MV-4-11 (cell line): ENCODE measurements at regions not wholly inside any gene's neighbourhood (a gene's known extent, or its start where the extent isn't known, plus 50 kb on each side); places are given as distances from the start of the nearest gene placed in this dataset.

Source experiments
- DNase-seq: peaks from one replicate; lab custom pipeline; 2025; lab: John Stamatoyannopoulos, UW

GRCh38 chr14:97866664-97867063, 1069.5 kb downstream of the VRK1 start:
- DNase-seq = no peak

- no peak for DNase-seq
These were observed 1076.1 kb downstream of the VRK1 start for GRCh38 chr14:97873291-97873690.

- DNase-seq = no peak
These were observed 1077.2 kb downstream of the VRK1 start for GRCh38 chr14:97874394-97874793.

- no peak for DNase-seq
These were observed 1081.0 kb downstream of the VRK1 start for GRCh38 chr14:97878206-97878605.

- DNase-seq = no peak
These were observed 1081.5 kb downstream of the VRK1 start for GRCh38 chr14:97878727-97879126.

GRCh38 chr14:97887690-97888089, 1090.5 kb downstream of the VRK1 start:
- no peak for DNase-seq

DNA sequence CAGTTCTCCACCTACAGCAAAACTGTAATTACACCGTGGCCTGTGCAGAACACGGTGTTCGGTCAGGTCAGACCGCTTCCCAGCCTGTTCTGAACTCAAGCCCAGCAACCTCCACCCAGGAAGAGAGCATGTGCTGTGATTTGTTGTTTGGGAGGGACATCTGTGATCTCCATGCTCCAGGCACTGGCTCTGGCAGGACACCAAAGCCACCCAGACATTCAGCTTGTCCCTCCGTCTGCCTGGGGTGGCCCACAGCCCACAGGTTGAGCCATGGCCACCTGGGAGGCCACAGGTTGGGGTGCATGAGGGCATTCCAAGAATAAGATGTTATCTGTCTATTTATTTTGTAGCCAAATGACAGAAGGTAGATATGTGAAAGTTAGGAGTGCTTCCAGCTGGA, 1091.1 kb downstream of the VRK1 start:
- DNase-seq = no peak

- no peak for DNase-seq
These were observed 1094.3 kb downstream of the VRK1 start for GRCh38 chr14:97891515-97891914.

- no peak for DNase-seq
These were observed 1097.4 kb downstream of the VRK1 start for GRCh38 chr14:97894552-97894951.

GRCh38 chr14:97900196-97900854, 1103.1 kb downstream of the VRK1 start:
- DNase-seq = no peak

DNA sequence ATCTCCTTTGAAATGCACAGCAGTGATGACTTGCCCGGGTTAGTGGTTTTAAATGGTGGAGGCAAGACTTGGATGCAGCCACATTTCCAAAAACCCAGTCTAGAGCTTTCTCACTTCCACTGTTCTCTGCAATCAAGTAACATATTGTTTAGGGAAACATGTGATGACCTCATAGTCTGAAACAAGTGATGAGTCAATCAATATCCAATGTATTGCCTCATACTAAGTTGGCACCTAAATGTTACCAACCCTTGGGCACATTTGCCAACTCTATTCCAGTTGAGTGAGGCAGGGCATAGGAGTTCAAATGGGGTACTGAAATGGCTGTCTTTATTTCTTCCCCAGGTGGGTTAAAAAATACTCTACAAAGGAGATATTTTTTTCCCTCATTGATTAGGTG, 1105.4 kb downstream of the VRK1 start:
- no peak for DNase-seq

- DNase-seq = no peak
These were observed 1106.6 kb downstream of the VRK1 start for GRCh38 chr14:97903821-97904220.

- DNase-seq = no peak
These were observed 1115.0 kb downstream of the VRK1 start for GRCh38 chr14:97912217-97912616.

DNA sequence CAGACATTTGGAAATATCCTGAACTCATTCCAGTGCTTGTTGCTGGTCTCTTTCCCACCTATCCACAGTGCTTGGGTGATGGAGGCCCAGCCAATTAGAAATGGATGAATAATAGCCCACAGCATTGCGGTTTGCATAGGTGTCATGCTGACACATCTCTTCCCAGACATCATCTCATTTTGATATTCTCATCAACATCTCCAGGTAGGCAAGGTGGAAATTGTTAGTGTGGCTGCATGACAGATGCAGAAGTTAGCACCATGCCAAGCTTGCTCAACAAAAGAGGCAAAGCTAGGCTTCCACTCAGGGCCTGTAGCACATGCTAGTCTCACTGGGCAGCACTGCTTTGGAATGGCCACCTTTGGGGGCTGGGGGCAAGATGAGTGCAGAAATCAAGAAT, 1118.9 kb downstream of the VRK1 start:
- no peak for DNase-seq

DNA sequence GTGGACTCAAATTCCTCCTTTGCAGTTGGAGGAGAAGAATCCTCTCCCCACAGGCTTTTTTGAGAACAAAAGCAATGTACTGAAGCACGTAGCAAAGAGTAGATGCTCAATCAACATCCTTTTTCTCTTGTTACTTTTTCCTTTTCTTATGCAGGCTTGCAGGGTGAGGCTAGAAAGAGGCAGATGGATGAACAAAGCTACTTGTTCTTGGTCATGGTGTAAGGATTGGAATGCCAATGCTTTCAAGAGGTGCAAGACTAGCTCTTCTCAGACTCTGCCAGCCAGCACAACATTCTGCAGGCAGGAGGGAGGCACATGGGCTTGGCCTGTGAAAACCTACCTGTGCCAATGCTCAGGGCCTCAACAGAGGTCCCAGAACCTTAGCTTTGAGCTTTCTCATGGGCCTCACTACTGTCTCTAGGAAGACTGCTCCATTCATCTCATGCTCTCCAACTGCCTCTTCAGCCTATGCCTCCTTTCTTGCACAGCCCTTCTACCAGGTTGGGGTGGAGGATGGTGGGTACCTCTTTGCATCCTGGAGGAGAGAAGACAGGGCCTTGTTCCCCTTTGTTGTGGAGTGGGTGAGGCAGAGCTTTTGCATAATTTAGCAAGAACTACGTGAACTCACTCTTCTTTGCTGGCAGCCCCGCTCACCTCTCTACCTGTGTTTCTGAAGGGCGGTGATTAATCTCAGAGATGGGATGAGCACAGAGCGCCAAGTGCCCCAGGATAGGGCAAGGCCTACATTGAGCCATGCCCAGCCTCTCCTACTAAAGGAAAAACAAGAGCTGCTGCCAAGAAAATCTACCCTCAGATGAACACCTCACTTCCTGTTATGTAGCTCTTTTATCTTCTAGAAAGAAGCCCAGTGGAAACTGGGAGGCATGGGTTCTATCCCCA, 1119.7 kb downstream of the VRK1 start:
- no peak for DNase-seq

GRCh38 chr14:97920201-97920600, 1123.0 kb downstream of the VRK1 start:
- no peak for DNase-seq

DNA sequence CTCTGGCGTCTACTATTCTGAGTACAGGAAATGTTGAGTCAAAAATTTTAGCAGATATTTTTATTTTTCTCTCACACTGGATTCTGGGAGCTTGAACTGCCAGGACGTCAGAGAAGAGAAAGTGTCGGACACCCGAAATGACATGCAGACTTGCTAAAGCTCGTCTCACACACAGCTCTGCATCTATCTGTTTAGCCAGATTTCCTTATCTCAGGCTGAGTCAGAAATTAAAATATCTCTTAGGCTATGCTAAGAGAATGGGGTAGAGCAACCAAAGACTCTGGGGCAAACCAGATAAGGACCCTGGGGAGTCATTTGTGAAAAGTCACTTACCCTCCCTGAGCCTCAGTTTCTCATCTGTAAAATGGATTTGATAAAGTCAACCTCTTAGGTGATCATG, 1124.1 kb downstream of the VRK1 start:
- no peak for DNase-seq

DNA sequence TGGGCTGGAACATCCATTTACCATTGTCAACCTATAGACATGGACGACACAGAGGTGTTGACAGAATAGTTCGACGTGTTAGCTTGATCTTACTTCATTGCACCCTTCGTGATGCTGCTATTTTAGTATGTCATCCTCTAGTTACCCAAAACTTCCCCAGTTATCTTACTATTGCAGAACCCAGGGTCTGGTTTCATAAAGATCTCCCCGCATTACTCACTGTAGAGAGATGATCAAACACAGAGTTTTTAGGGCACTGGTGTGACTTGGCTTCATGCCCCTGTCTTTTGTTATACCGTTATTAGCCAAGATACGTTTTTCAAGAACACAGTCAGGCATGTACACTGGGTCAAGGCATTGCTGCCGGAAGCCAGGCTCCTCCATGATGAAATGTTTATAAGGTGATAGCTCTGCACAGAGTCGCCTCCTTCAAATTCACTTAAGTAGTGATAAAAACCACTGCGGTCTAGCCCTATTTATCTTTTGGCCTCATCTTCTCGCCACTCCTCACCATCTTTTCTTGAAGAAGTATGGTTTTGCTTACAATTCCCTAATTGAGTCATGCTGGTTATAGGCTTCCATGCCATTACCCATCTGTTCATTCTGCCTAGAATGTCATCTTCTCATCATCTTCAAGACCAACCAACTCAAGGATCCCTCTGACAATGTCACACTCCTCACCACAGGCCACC, 1127.9 kb downstream of the VRK1 start:
- no peak for DNase-seq

- no peak for DNase-seq
These were observed 1133.0 kb downstream of the VRK1 start for GRCh38 chr14:97930166-97930565.

DNA sequence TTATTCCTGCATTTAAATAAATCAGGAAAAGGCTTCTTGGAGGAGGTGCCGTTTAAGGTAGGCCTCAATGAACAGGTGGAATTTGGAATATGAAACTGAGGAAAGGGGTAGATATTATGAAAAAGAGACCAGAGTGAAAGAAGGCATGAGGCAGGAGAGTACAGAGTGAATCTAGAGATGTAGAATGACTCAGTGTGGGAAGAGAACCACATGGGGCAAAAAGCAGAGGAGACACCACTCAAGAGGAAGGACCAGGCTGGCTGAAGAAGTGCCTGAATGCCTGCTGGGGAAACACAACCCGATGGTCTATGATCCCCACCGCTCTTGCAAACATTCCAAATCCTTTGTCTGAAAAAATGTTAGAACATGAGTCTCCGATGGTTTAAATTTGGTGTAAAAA, 1134.1 kb downstream of the VRK1 start:
- DNase-seq = no peak

DNA sequence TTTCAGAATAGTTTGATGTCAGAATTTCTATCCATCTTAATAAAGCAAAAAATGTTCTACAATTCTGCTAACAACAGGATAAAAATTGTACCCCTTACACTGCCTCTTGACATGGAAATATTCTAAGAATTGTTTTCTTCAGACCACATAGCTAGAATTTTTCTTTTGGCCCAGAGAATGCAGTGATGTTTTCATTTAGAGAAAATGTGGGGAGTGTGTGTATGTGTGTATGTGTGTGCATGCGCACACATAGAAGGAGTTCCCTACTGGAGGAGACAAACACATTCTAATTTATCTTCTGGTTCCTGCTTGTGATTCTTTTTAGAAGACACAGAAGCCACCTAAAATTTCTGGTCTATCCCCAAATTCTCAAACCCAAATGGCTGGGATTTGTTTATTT, 1145.7 kb downstream of the VRK1 start:
- DNase-seq = no peak

DNA sequence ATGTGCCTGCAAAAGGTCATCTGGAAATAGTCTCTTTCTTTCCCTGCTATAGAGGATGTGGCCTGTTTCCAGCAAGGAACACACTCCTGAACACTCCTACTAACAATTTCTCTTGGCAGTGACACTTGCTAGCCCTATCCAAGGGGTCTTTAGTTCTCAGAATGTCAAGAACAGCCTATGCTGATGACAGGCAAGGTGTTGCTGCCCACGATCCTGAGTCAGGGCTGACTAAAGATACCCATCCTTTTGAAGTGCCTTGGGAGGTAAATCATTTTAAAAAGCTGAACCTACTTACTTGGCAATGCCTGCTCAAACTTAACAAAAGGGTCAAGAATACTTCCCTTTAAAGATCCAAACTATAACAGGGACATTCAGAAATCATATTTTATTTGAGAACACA, 1146.4 kb downstream of the VRK1 start:
- DNase-seq = no peak

- no peak for DNase-seq
These were observed 1147.2 kb downstream of the VRK1 start for GRCh38 chr14:97944380-97944779.
